NCI-H2196 (cell line): ENCODE measurements at regions not wholly inside any gene's neighbourhood (a gene's known extent, or its start where the extent isn't known, plus 50 kb on each side); places are given as distances from the start of the nearest gene placed in this dataset.

Experiments
- DNase-seq: peaks from one replicate; lab custom pipeline; 2025; ENCODE audit not compliant: unreplicated experiment; lab: John Stamatoyannopoulos, UW

DNA sequence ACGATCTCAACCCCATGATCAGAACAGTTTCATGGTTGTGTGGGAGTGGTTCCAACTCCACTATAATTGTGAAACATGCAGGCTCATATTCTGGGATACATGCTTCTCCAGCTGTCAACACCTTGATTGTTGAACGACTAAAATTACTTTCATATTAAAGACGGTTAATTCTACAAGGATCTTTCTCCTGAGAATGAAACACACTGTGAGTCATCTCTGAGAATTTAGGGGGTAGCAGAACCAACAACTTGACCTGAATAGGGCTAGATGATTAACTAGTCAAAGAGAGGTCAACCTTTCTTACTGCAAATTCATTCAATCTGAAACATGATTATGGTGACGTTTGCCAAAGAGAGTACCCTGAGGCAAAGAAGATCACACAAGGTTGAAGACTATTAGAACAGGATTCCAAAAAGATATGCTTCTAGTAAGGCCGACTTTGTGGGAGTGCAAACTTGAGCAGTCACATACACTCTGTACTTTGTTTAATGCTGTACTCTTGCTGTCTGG is 175.2 kb upstream of the CITED2 start:
- no peak for DNase-seq

DNA sequence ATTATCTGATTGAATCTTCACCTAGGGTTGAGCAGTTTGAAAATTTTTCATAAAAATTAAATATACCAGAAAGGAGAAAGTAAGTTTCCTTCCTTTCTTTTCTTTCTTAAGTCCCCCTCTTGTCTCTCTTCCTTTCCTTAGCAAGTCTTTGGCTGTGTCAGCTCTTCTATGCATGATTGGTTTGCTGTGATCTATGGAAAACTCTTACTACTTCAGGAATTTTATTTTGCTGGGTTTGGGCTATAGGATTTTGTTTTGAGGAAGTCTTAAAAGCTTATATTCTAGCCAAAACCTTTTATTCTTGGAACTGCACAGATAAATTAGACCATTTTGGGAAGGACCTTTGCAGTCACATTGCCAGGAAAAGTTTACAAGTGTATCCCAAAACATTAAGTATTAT is 173.4 kb upstream of the CITED2 start:
- DNase-seq: no peak

DNA sequence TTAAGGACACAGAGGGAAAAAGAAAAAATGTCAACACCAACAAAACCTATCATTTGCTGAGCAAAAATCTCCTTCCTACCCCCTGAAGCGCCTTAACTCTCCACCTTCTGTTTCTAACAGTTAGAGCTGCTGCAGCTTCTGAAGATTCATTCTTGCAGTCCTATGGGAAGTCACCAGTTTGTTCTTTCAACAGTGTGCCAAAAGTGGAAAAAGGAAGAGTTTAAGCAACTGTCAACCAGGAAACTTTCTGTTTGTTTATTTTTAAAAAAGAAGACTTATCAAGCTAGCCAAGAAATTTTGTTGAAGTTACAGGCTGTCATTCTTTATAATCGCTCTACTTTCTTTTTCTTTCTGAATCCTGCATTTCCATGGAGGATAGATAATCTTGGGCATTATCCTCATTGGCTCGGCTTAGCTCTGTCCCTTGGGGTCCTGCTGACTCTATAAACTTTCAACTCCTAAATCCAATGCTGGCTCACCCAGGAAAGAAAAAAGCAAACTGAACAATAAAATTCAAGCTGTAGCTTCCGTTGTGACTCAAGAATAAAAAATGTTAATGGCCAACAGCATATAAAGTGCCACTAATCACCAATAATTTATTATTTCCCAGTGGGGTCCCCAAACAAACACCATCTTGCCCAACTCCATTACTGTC is 172.8 kb upstream of the CITED2 start:
- DNase-seq: no peak

DNA sequence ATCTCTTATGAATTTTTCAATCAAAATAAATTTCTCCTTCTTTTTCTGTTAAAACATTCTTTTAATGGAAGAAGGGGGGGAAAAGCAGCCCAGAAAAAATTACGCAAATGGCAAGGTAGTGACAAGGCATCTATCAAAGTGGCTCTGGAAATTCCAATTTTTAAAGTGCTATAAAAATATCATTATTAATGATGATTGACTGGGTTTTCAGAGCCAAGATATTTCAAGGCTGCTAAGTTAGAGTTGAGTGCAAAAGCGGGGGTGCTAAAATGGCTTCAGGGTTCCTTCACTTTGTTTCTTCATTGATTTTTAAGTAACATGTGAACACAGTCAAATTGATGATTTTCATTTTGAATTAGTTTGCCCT is 171.6 kb upstream of the CITED2 start:
- no peak for DNase-seq

DNA sequence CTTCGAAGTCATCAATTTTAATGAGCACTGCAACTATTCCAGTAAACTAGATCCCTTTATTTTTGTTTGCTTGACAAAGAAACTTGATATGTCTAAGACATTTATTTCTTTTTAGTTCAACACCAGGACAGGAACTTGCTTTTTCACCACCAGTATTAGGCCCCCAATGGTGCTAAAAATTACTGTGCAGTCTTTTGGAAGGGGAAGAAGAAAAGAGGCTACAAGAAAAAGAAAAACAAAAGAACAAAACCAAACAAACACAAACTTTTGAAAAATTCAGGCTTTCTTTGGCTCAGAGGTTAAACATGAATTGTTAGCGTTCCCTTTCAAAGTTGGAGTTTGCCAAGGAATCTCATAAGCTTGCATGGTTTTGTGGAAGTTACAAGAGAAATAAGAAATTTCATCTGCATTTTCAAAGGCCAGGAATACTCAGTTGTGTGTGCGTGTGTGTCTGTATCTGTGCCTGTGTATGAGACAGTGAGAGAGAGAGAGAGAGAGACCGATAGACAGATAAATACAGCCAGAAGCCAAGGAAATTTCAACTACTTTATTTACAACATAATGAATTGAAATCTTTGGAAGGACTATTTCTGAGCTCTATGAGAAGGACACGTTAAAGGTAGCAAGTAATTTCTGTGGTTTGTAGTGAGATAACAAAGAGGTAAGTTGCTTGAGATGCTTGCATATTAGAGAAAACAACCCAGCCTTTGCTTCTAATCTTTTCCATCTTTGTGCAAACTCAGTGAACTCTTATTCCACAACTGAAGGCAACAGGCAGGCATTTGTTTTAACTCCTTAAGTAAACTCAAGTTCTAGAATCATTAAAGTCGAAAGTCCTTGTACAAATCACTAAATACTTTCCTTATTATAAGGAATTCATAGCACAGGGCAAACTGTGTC is 171.0 kb upstream of the CITED2 start:
- DNase-seq: no peak

DNA sequence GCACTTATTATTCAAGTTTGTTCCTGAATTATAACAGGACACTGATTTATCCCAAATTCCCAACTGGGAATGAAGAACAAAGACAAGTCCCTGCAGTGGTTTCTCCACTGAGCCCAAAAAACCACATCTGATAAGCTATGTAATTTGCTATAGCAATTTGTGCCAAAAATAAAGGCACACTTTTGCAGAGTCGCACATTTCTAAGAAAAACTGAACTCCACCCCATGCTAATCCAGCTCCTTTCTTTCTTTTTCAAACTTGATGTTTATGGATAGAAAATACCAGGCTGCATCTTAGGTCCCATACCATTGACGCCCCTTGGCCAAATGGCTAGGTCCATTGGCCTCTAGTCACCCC is 170.2 kb upstream of the CITED2 start:
- DNase-seq: no peak

DNA sequence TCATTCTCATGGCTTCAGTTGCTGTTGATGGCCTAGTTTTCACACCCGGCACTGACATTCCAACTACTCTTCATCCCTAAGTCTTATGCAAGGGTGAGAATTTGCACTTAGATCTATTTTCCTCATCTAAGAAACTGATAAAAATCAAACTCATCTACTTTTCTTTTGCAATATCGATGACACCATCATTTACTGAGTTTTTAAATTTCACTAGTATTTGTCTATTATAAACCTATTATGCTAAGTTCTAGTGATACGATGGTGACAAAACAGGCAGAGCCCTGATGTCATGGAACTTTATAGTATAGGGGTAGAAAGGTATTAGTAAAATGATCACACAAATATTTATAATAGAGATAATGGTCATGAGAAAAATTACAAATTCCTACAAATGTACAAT is 167.9 kb upstream of the CITED2 start:
- no peak for DNase-seq

DNA sequence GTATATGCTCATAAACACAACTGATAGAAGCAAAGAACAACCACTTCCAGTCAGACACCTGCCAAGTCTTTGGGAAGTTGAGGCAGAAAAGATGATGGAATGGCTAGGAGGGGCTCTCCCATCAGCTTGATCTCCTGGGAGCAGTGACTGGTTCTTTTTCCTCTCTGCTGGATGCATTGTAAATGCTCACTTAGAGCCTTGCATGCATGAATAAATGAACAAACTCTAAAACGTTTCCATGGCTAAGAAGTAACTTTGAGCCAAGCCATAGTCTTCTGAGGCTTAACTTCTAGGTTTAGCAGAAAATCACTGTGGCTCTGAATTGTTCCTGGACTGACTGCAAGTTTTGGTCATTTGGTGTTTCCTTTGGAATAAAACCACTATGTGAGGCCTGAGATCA is 166.4 kb upstream of the CITED2 start:
- DNase-seq: no peak

DNA sequence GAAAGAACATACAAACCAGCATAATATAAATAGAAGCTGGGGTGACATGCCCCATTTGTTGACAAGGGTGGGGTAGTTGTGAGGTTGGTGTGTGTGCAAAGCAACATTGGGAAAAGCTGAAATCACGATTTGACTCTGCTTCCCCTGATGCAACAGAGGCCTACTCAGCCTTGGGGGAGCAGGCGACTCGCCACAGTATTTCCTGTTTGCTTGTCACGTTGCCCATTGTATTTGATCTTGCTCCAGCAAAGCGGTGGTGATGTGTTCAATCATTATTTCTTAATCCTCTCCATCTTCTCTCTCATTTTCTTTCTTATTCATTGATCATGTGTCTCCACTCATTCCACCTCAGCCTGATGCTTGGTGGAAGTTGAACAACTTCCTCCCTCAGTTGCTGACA is 165.8 kb upstream of the CITED2 start:
- no peak for DNase-seq

DNA sequence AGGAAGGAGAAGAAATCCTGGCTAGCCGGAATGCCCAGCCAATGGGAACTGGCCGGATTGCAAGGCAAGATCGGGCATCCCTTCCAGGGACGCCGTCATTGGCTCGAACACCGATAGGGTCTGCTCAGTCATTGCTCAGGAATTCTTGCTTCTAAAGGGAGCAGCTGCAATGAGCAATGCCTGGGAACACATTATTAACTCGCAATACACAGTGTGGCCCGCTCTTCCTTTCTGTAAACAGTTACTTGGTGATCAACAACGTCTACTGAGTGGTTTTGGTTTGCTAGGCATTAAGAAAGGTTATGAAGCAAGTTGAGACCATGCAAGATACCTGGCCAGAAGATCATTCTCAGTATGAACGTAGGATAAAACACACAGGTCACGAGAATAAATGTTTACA is 165.4 kb upstream of the CITED2 start:
- DNase-seq: no peak

DNA sequence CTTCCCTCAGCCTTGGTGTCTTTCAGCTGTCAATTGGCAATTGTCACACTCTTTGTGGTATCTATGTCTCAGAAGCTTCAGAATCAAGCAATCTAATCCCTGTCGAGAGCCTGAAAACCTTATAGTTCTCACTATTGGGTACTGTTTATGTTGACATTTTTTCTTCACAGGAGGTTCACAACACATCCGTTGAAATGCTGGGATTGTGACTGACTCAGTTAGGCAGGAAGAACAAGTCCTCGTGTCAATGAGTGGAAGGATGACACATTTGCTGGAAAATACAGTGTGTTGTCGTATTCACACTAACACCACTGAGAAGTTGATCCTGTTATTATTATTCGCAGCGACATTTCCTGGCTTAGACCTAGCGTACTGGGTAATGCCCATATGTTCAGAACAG is 163.9 kb upstream of the CITED2 start:
- DNase-seq: no peak

DNA sequence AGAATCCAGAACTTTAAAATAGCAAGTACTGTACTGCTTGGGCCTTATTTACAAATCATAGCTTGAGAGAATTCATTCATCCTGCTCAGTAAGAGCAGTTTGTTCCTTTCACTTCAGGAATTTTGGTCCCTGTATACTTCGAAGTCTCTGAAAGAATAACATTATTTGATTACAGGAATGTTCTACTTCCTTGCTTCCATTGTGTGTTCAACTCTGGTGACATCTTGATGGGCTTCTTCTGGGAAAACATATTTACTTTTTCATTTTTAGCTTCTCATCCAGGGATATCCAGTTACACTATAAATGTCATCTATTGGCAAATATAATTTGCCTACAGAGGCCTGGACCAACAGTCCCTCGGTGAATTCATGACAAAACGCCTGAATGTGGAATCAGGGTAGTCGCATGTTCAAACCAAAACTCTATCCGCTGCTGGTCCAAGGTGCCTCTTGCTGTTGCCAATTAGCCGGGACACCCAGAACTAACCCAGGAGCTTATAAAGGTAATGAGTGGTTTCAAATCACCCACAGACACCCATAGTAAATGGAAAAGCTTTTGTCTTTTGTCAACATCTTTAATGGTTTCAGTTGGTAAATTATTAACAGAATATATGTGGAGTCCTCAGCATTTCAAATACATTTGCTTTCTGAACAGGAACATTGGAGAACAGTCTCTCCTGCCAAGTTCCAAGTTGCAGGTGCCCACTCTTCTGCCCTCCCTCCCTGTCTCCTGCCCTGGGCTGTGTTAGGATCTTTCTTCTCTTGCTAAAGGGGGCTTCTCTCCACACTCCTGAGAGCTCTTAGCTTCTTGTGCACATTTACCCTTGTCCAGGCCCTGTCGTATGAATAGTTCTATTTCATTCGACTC is 162.5 kb upstream of the CITED2 start:
- DNase-seq: no peak

DNA sequence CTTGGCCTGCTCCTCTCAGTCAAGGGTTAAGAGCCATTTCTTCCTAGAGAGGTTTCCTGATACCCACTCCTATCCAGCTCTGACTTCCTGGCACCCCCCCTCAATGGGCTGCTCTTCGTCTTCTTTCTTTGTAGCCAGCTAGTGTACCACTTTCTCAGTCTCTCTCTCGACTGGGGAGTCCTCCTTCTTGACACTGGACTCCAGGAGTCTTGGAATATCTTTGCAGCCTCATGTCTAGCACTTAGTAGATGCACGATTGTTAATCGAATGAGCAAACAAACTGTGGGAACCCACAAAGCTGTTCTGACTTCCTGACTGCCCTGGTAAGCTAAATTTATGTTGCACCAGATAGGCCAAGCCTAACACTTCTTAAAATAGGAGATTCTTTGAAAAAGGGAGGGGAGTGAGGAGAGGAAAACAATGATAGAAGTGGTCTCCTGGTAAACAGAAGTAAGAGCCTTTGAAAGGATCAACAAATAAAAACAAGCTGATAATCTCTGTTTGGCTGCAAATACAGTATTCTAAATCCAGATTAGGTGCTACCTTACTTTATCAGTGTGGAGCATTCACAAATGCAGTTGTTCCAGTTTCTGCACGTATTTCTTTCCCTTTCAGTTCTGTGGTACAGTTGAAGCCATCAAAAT is 160.1 kb upstream of the CITED2 start:
- DNase-seq: no peak

DNA sequence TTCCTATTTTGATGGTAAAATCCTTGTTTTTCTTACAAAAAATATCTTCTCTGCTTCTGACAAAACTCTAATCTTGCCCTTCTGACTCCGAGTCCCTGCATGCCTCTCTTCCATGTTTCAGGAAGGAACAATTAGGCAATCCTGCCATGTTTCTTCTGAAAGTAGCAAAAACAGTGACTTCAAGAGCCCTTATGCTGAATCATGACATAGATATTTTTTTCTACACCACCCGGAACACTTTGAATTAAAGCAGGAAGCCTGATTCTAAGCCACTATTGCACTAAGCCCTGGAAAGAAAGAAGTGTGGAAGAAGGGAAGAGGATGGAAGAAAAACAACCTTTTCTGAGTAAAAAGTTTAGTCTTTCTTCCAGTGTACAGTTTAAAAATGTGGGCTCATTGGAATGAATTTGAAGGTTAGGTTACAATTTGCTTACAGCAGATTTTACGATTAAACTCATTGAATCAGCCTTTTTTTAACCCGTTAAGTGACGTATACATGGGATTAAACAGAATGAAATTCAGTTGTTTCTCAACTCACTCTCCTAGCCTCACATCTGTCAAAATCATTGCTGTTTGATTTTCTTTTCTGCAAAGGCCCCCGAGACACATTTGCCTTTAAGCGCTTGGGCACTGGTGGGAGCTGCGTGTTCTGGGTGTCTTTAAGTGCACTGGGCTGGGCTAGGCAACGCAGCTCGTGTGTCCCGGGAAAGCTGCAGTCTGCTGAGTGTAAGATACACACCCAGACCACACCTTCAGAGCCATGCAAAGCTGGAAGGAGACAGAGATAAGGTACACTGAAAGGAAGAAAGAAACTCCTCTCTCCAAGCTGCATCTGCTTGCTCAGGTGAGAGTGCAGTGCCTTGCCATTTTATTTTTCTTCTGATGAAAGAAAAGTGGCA is 159.4 kb upstream of the CITED2 start:
- DNase-seq: no peak

DNA sequence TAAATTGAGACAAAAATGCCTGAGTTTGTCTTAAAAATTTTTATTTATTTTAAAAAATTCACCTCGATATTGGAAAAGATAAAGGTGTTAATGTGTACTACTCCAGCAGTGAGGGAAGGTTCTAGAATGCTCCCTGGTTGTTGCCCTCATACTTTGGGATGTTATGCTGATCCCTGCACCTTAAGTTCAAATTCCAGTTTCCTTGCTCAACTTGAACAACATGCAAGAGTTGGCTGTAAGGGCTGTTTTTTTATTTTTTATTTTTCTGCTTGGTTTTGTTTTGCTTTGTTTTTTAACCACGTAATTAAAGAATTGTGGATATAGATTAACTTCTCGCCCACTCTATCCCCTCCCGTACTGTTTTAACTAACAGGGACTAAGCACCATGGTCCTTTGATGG is 158.7 kb upstream of the CITED2 start:
- no peak for DNase-seq

DNA sequence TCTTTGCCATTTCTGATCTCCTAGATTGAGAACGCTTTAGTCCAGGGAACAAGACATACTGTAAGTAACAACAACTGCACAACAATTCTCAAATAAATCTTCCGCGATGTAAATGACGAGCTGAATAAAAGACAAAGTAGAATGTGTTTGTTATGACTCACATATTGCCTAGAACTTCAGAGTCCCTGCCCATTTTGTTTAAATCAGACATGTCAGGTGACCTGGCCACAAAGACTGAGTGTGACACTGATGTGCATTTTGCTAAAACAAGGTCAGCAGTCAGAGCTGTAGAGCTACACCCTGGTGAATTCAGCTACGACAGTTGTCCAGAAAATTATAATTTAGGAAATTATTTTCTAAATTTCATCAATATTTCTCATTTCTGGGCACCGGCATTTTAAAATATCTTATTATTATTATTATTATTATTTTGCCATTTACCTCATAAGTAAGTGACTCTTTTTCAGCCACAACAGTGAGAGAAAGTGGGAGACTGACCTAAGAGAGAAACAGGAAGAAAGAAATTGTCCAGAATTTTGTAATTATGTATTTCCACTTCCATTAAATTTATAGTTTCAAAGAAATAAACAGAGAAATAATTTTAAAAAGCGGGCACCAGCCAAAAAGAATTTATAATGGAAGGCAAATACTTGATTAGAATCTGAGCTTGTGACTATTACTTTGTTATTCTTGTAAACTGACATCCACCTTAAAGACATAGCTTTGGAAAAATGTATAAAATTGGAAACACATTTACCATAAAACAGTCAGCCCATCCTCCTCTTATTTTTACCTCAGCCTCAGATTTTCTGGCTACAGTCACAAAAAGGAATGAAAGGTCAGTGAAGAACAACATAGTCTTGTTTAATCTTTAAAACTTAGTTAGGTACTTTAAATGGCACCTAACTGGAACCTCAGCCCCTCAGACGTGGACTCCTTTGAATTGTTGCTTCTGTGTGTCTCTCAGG is 157.0 kb upstream of the CITED2 start:
- no peak for DNase-seq

DNA sequence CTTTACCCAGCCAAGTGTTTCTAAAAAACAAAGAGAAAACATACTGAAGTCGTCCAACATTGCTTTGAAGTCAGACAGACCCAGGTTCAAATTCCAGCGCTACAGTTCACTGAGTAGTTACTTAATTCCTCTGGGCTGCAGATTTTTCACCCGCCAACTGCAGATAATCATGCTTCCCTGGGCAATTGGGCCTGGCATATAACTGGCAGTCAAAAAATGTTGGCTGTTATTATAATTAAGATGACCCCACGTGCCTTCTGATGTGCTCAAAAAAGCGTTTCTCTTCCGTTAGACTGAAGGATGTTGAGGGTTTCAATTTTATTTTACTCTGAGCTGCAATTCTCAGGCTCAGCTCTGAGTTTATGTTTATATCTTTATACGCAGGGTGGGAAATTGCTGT is 156.1 kb upstream of the CITED2 start:
- DNase-seq: no peak

DNA sequence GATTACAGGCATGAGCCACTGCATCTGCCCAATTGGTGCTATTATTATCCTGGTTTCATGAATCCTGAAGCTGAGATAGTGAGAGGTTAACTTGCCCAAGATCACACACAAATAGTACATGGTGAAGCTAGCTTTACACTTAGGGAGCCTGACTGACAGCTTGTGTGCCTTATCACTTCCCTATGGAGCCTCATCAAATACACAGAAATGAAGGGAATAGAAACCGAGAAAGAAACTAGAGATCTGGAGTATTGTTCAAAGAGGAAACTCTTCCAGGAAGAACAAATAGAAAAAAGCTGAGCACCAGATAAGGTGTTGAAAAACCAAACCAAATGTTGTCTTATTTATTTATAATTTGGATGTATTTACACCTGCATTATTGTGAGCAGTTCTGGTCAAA is 155.0 kb upstream of the CITED2 start:
- DNase-seq: no peak

DNA sequence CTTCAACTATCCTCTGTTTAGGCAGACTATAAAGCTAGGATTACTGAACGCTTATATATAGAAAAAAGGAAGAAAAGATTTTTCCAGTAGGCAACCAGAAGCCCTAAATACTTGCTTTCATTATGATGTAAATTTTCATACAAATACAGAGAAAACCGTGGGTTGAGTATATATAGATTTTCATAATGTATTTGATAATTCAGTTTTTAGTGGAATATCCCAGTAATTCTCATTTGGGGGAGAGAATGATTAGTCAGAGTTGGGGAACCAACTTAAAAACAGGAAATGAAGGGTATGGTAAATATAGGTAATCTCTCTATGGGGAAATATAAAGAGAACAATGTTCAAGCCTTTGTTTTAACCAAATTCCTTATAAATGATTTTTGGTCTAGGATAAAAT is 154.0 kb upstream of the CITED2 start:
- DNase-seq: no peak
